HUES48 (cell line): ENCODE measurements at regions not wholly inside any gene's neighbourhood (a gene's known extent, or its start where the extent isn't known, plus 50 kb on each side); places are given as distances from the start of the nearest gene placed in this dataset.

Experiments used
- H3K27ac ChIP-seq: one replicate; pipeline ENCODE4 v1.7.0; 2013; ENCODE audit warnings: low read depth, low read length, inconsistent platforms
- H3K27me3 ChIP-seq: 2 replicates; pipeline ENCODE4 v1.6.1; 2013; ENCODE audit warnings: mild to moderate bottlenecking, low read length; ENCODE audit not compliant: control insufficient read depth, insufficient read depth
- H3K36me3 ChIP-seq: 2 replicates; pipeline ENCODE4 v1.6.1; 2013; ENCODE audit warnings: low read length; ENCODE audit not compliant: control insufficient read depth, insufficient read depth
- H3K4me1 ChIP-seq: 2 replicates; pipeline ENCODE4 v1.6.1; 2013; ENCODE audit warnings: mild to moderate bottlenecking, low read length; ENCODE audit not compliant: control insufficient read depth, insufficient read depth
- H3K4me3 ChIP-seq: 2 replicates; pipeline ENCODE4 v1.5.1; 2013; ENCODE audit warnings: mild to moderate bottlenecking, low read depth, low read length
- H3K9ac ChIP-seq: 2 replicates; pipeline ENCODE4 v1.6.1; 2013; ENCODE audit warnings: mild to moderate bottlenecking, low read depth, low read length, moderate library complexity
- H3K9me3 ChIP-seq: 2 replicates; pipeline ENCODE4 v1.6.1; 2013; ENCODE audit warnings: low read length; ENCODE audit not compliant: control insufficient read depth, insufficient read depth

- Histone ChIP-seq H3K36me3 (no peaks in the 10 kb centered on the region), H3K4me3 (no peak overlapping the region), H3K9me3 (peaks cover 2% of the 10 kb centered on the region; the same call in 1 of the 2 replicates), H3K27me3 (no peaks in the 10 kb centered on the region), H3K4me1 (no peaks in the 10 kb centered on the region), H3K27ac (no peak overlapping the region), H3K9ac (no peak overlapping the region)
These were observed 863.7 kb upstream of the ALCAM start for GRCh38 chr3:104503022-104503421.

DNA sequence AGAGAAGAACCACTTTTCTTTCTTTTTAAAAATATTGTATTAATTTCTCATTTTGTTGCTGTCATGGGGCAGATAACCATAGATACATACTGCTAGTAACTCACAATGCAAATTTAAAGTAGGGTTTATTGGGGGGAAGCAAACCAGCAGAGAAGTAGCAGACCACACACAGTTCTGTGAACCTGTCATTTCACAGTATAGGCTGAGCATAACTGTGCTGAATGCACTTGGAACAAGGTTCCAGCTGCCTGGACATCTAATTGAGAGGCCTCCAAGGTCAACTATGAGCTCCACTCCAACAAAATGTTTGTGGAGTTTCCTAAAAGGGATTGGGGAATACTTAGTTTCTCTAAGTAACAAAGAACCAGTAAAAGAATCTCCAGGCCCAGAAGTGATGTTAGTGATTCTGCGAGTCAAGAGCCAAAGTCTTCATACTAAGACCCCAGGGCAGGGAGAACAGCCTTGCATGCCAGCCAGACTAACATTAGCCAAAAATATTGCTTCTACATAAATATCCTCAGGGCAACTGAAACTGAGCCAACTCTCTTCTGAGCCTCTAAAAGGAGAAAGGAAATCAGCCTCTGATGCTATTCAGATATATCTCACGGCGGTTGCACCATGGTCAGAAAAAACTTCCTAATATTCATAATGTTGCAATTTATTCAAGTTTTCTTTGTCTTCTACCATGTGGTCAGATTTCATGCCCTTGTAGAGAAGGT is 856.4 kb upstream of the ALCAM start:
- no peaks in the 10 kb centered on the region for H3K27me3 ChIP-seq

GRCh38 chr3:104514371-104514770 is 852.3 kb upstream of the ALCAM start:
- H3K4me1 ChIP-seq, result peaks cover 23% of the 10 kb centered on the region
- H3K27me3 ChIP-seq, result no peaks in the 10 kb centered on the region
- no peaks in the 10 kb centered on the region for H3K36me3 ChIP-seq
- 0 out of 2 replicates have a peak, but pooled peaks cover 7% of the 10 kb centered on the region for H3K9me3 ChIP-seq
- no peak overlapping the region for H3K9ac ChIP-seq
- H3K4me3 ChIP-seq, result no peak overlapping the region
- no peak overlapping the region for H3K27ac ChIP-seq

More for the DNA sequence above, 856.4 kb upstream of the ALCAM start:
- H3K9me3 ChIP-seq, result 0 out of 2 replicates have a peak, but pooled peaks cover 7% of the 10 kb centered on the region
- H3K36me3 ChIP-seq, result no peaks in the 10 kb centered on the region
- no peak overlapping the region for H3K4me3 ChIP-seq
- H3K27ac ChIP-seq, result no peak overlapping the region
- peaks cover 3% of the 10 kb centered on the region; the same call in 1 of the 2 replicates for H3K4me1 ChIP-seq
- no peak overlapping the region for H3K9ac ChIP-seq

GRCh38 chr3:104514776-104515175 is 851.9 kb upstream of the ALCAM start:
- no peak overlapping the region for H3K4me3 ChIP-seq
- H3K27ac ChIP-seq, result no peak overlapping the region
- no peaks in the 10 kb centered on the region for H3K27me3 ChIP-seq
- H3K4me1 ChIP-seq, result peaks cover 24% of the 10 kb centered on the region
- no peaks in the 10 kb centered on the region for H3K36me3 ChIP-seq
- H3K9me3 ChIP-seq, result 0 out of 2 replicates have a peak, but pooled peaks cover 7% of the 10 kb centered on the region
- no peak overlapping the region for H3K9ac ChIP-seq

DNA sequence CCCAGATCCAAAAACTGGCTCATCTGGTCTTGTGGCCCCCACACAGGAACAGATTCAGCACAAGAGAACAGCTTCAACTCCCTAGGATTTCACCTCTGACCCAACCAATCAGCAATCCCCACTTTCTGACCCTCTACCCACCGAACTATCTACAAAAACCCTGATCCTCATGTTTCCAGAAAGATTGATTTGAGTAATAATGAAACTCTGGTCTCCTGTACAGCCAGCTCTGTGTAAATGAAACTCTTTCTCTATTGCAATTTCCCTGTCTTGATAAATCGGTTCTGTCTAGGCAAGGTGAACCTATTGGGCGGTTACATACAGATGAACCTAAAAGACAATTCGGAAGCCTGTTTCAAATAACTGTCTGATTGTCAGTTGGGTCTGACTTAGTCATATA is 847.6 kb upstream of the ALCAM start:
- Histone ChIP-seq H3K9me3 (no peaks in the 10 kb centered on the region), H3K27me3 (no peaks in the 10 kb centered on the region), H3K27ac (peak overlapping the region; percentile 85), H3K4me3 (peak overlapping the region; percentile 39), H3K4me1 (peaks cover 33% of the 10 kb centered on the region), H3K9ac (peak overlapping the region; percentile 3; the same call in 1 of the 2 replicates), H3K36me3 (no peaks in the 10 kb centered on the region)

DNA sequence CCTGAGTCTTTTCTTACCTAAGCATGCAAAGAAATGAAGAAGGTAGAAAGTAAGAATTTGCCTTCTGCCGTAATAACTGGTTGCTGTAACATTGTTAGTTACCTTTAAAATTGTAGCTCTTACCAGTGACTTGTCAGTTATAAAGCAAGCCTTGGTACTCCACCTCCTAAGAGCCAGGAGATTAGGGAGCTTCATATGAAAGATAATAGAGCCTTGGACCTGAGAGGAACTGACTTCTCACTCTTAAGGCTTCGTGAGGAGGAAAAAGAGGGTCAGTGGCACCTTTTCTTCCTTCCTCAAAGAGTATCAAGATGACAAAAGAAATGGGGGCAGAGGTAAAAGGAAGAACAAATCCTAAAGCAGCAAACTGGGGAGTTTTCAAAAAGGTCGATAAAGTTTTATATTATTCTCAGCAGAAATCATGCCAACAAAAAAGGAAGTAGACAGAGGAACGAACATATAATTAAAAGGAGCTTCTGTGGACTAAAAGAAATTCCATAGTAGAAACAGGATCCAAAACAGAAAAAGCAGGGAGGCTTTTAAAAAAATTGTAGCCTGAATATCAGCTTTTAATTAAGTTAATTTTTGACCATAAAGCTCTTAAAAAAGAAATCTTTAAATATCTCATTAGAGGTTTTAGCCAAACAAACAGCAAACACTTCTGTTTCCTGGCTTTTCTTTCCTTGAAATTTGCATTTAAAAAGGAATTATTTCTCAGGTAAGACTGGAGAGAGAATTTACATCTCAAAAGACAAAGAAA is 847.1 kb upstream of the ALCAM start:
- Histone ChIP-seq H3K27me3 (no peaks in the 10 kb centered on the region), H3K4me1 (peaks cover 33% of the 10 kb centered on the region), H3K9ac (peak overlapping the region; percentile 3; the same call in 1 of the 2 replicates), H3K4me3 (peak overlapping the region; percentile 39), H3K27ac (peak overlapping the region; percentile 85), H3K9me3 (no peaks in the 10 kb centered on the region), H3K36me3 (no peaks in the 10 kb centered on the region)

GRCh38 chr3:104520228-104520655 is 846.5 kb upstream of the ALCAM start:
- no peak overlapping the region for H3K4me3 ChIP-seq
- no peaks in the 10 kb centered on the region for H3K9me3 ChIP-seq
- H3K4me1 ChIP-seq, result peaks cover 33% of the 10 kb centered on the region
- H3K27me3 ChIP-seq, result no peaks in the 10 kb centered on the region
- no peaks in the 10 kb centered on the region for H3K36me3 ChIP-seq
- no peak overlapping the region for H3K9ac ChIP-seq
- H3K27ac ChIP-seq, result peak overlapping the region; percentile 85

DNA sequence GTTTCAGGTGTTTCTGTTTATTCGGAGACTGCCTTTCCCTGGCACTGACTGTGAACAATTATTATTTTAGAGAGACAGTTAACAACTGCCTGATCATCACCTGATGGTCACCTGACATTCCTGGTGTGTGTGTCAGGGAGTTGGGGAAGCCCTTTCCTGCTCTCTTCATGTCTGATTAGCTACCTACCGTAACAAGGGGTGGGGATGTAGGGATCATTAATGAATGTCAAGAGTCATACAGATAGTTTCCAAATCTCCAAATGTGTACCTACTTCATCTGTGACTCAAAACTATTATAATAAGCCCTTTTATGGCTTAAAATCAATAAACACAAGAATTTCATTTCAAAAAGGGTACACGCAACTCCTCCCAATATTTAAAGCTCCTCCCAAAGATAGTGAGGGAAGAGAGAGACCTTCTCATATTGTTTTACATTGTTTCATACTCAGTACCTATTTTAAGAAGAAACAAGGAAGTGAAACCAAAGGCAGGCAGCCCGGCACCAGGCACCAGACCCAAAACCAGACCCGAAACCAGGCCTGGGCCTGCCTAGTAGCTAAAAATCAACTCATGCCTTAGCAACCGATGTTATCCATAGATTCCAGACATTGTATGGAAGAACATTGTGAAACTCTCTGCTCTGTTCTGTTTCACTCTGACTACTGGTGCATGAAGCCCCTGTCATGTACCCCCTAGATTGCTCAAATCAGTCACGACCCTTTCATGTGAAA is 844.9 kb upstream of the ALCAM start:
- no peak overlapping the region for H3K9ac ChIP-seq
- no peaks in the 10 kb centered on the region for H3K9me3 ChIP-seq
- no peak overlapping the region for H3K27ac ChIP-seq
- no peaks in the 10 kb centered on the region for H3K36me3 ChIP-seq
- H3K4me3 ChIP-seq, result no peak overlapping the region
- H3K4me1 ChIP-seq, result peaks cover 33% of the 10 kb centered on the region
- no peaks in the 10 kb centered on the region for H3K27me3 ChIP-seq

DNA sequence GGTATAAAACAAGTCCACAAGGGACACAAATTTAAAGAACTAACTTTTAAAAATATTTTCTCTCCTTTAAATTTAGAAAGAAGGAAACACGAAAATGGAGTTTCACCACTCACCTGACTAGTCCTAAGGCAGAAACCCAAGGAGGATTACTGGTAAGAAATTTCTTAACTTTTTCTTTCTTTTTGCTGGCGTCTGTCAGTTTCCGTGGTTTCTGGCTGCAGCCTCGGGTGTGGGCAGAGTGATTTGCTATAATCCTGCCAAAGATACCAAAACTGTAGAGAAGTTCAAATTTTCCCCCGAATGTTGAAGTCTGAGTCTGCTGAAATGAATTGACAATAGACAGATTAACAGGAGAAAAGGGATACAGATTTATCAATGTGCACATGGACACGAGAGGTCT is 843.6 kb upstream of the ALCAM start:
- Histone ChIP-seq H3K4me3 (no peak overlapping the region), H3K9ac (no peak overlapping the region), H3K27me3 (no peaks in the 10 kb centered on the region), H3K4me1 (peaks cover 25% of the 10 kb centered on the region), H3K36me3 (no peaks in the 10 kb centered on the region), H3K27ac (no peak overlapping the region), H3K9me3 (no peaks in the 10 kb centered on the region)

DNA sequence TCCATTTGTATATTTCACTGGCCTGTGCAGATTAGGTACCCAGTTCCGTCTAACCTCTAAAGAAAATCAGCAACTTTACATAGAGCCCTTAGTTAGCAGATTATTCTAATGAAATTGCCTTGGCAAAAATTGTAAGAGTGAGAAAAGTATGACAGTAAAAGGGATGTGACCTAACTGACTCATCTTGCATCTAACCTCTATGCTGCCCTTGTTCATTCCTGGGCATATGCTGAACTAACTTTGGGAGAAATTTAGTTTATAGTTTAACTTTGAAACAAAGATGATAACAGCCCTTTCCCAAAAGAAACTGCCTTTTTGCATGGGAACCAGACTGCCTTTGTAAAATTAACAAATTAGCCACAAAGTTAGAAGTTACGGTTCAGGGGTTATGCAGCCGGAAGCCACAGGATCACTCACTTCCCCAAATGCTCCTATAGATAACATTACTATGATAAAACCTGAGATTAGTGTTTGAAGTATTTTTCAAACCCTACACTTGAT is 839.8 kb upstream of the ALCAM start:
- no peak overlapping the region for H3K27ac ChIP-seq
- H3K4me3 ChIP-seq, result no peak overlapping the region
- H3K9me3 ChIP-seq, result no peaks in the 10 kb centered on the region; the same call in 1 of the 2 replicates

More for the DNA sequence above, 839.8 kb upstream of the ALCAM start:
- Histone ChIP-seq H3K9ac (no peak overlapping the region), H3K36me3 (no peaks in the 10 kb centered on the region), H3K27me3 (no peaks in the 10 kb centered on the region), H3K4me1 (peaks cover 7% of the 10 kb centered on the region)
